Cardiac muscle cell (in vitro differentiated cells and primary cell): ENCODE measurements at regions not wholly inside any gene's neighbourhood (a gene's known extent, or its start where the extent isn't known, plus 50 kb on each side); places are given as distances from the start of the nearest gene placed in this dataset.

Source experiments
- DNase-seq, 2 donors: peaks; one replicate each; pipeline versions ENCODE4 v3.0.0 to v3.0.0-alpha.2; 2010 to 2017; ENCODE audit warnings: low read depth in 1 of 2, low spot score in 1 of 2
- H3K27ac ChIP-seq: fragments of 200-600 bp; sonication (generic); 2 replicates; pipeline ENCODE4 v1.5.1; 2016
- H3K27me3 ChIP-seq: fragments of 200-600 bp; sonication (generic); 2 replicates; pipeline ENCODE4 v1.6.0; 2016; ENCODE audit warnings: control low read depth
- H3K36me3 ChIP-seq: fragments of 200-600 bp; sonication (generic); 2 replicates; pipeline ENCODE4 v1.5.1; 2016; ENCODE audit warnings: control low read depth
- H3K4me1 ChIP-seq: fragments of 200-600 bp; sonication (generic); 2 replicates; pipeline ENCODE4 v1.8.1; 2017; ENCODE audit warnings: low read depth, mild to moderate bottlenecking, mixed run types
- H3K4me3 ChIP-seq: fragments of 200-600 bp; sonication (generic); 2 replicates; pipeline ENCODE4 v1.5.1; 2016; ENCODE audit warnings: mild to moderate bottlenecking
- H3K9me3 ChIP-seq: fragments of 200-600 bp; sonication (generic); 2 replicates; pipeline ENCODE4 v1.5.1; 2017; ENCODE audit warnings: low read depth, mild to moderate bottlenecking, control low read depth
- TF ChIP-seq, protein P1 (sequence below): IDR thresholded peaks from 2 replicates; pipeline ENCODE4 v1.5.1; 2012; ENCODE audit warnings: low read depth, mild to moderate bottlenecking, low read length

DNA sequence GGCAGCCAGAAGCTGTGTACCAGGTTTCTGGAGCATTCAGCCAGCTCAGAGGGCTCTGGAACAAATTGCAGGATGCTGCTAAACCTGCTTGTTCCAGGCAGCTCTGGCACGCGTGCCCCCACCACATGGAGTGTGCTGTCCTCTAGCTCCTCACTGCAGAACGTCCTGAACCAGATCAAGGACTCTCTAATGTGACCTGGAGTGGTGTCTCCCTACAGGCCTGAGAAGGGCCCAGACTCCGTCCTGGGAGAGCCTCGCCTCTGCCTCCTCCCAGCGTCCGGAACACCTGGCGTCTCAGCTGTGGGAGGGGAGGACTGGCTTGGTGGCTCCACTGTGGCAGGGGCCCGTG, 115.6 kb upstream of the GPC1 start:
- Histone ChIP-seq H3K9me3 (peaks cover 3% of the 10 kb centered on the region), H3K4me1 (no peaks in the 10 kb centered on the region), H3K4me3 (no peak overlapping the region), H3K27ac (no peak overlapping the region), H3K36me3 (no peaks in the 10 kb centered on the region), H3K27me3 (no peaks in the 10 kb centered on the region)
- no peak for DNase-seq
- TF ChIP-seq, protein P1, sequence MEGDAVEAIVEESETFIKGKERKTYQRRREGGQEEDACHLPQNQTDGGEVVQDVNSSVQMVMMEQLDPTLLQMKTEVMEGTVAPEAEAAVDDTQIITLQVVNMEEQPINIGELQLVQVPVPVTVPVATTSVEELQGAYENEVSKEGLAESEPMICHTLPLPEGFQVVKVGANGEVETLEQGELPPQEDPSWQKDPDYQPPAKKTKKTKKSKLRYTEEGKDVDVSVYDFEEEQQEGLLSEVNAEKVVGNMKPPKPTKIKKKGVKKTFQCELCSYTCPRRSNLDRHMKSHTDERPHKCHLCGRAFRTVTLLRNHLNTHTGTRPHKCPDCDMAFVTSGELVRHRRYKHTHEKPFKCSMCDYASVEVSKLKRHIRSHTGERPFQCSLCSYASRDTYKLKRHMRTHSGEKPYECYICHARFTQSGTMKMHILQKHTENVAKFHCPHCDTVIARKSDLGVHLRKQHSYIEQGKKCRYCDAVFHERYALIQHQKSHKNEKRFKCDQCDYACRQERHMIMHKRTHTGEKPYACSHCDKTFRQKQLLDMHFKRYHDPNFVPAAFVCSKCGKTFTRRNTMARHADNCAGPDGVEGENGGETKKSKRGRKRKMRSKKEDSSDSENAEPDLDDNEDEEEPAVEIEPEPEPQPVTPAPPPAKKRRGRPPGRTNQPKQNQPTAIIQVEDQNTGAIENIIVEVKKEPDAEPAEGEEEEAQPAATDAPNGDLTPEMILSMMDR, result no peak

DNA sequence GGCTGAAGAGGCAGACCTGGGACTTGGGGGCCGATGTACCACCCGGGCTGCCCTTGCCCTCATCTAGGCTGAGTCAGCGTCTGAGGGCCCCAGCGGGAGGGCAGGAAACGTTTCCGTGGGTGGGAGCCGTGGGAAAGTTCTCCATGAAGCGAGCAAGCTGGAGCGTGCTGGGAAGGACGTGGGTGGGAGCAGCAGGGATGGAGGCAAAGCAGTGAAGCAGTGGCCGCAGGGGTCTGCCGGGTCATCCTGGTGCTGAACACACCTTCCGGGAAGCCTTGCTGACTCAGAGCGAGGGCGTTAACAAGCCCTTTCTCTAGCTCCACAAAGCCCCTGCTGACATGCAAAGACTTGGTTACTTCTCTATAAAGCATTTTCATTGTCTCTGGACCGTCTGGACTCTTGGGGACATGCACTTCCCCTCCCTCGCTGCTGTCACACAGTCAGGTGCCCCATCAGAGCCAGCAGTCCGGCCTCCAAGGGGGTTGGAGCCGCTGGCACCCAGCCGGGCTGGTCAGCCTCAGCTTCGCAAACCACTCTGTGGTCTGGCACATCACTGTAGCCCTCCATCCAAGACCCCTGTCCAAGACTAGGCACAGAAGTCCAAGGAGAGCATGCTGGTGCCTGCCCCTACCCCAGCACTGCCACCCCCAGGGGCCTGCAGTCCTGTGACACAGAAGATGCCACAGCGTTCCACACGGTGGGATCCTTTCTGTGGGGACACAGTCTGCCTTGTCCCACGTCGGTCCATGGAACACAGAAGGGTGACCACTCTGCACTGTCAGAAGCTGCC, 115.1 kb upstream of the GPC1 start:
- no peak overlapping the region for H3K4me3 ChIP-seq
- DNase-seq, result peak in 1 of 2 donors; percentile 91
- no peaks in the 10 kb centered on the region for H3K4me1 ChIP-seq
- H3K9me3 ChIP-seq, result peaks cover 3% of the 10 kb centered on the region
- TF ChIP-seq, protein P1, result no peak
- no peaks in the 10 kb centered on the region for H3K36me3 ChIP-seq
- no peaks in the 10 kb centered on the region for H3K27me3 ChIP-seq
- no peak overlapping the region for H3K27ac ChIP-seq

DNA sequence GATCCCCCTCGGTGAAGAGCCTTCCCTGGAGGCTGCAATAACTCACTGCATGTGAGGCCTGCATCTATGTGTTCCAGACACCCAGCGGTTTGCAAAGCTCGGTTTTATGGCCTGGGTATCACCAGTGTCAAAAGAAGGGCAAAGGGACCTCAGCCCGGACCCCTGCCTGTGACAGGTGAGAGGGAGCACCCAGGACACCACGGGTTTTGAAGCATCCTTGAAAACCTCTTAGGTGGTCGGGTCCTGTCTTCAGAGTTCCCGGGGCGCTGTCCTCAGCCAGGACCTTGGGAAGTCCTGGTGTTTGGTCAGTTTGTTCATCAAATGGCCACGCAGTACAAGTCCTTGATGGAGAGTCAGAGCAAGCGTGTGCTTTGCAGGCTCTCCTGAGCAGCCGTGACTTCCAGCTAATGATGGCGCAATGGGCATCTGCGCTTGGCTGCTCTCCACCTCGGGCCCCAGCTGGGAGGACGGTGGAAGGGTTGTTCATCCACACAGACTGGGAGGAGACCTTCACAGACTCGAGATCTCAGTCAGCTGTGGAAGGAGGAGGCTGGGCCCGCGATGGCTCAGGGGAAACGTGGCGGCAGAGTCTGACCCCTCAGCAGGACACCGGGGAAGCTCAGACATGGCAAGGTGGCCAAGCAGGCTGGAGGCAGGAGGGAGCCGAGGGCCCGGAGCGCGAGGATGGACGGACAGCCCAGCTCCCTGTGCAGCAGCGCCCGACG, 113.1 kb upstream of the GPC1 start:
- H3K36me3 ChIP-seq, result no peaks in the 10 kb centered on the region
- no peaks in the 10 kb centered on the region for H3K9me3 ChIP-seq
- TF ChIP-seq, protein P1, result no peak
- H3K4me1 ChIP-seq, result no peaks in the 10 kb centered on the region
- no peak overlapping the region for H3K27ac ChIP-seq
- H3K27me3 ChIP-seq, result no peaks in the 10 kb centered on the region
- DNase-seq, result peak in 1 of 2 donors; percentile 80
- no peak overlapping the region for H3K4me3 ChIP-seq

DNA sequence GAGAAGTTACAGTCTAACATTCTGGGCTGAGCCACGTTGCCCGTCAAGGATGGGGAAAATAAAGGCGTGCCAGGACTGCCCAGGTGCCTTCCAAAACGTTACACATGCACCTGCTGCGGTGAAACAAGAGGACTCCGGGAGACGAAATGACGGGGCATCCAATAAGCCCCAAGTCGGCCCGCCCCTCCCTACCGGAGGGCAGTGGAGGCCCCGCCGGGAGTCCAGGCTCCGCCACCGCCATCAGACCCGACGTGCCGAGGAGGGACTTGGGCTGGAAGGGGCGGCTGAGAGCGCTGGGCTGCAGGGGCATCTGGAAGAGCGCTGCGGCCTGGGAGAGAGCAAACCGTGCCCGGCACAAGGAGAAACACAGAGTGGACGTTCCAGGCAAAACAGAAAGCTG, 112.5 kb upstream of the GPC1 start:
- H3K36me3 ChIP-seq, result no peaks in the 10 kb centered on the region
- H3K4me3 ChIP-seq, result no peak overlapping the region
- TF ChIP-seq, protein P1, result no peak
- H3K9me3 ChIP-seq, result no peaks in the 10 kb centered on the region
- H3K4me1 ChIP-seq, result no peaks in the 10 kb centered on the region
- H3K27me3 ChIP-seq, result no peaks in the 10 kb centered on the region
- no peak for DNase-seq
- H3K27ac ChIP-seq, result no peak overlapping the region

DNA sequence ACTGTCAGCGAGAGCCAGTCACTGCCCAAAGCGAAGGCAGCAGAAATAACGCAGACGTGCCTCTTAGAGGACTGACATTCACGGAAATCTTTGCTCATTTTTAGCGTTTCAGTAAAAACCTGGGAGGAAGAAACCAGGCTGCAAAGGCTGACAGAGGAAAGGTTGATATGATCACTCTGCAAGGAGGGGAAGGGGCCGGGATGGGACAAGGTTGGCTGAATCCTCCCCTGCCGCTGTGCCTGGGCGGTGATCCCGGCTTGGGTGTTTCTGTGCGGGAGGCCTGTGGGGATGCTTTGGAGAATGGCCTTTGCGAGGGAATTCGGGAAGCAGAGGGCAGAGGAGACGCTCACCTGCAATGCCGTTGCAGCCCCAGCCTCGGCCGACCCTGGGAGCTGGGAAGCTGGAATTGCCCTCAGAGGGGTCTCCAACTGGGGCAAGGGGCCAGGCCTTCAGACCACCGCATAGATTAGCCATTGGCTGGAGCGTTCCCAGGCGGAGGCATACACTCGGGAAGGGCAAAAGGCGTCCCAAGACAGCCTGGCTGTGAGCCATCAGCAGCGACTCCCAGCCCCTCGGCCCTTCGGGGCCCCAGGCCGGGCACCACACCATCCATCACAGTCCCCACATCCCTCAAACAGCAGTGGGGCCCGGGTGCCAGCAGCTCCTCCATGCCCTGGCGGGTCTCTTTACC, 111.7 kb upstream of the GPC1 start:
- H3K9me3 ChIP-seq, result no peaks in the 10 kb centered on the region
- H3K4me1 ChIP-seq, result no peaks in the 10 kb centered on the region
- no peak for DNase-seq
- H3K27ac ChIP-seq, result no peak overlapping the region
- no peak overlapping the region for H3K4me3 ChIP-seq
- H3K27me3 ChIP-seq, result no peaks in the 10 kb centered on the region
- TF ChIP-seq, protein P1, result no peak
- H3K36me3 ChIP-seq, result no peaks in the 10 kb centered on the region
